ENCODE measurements at regions not wholly inside any gene's neighbourhood (a gene's known extent, or its start where the extent isn't known, plus 50 kb on each side); places are given as distances from the start of the nearest gene placed in this dataset.

DNA sequence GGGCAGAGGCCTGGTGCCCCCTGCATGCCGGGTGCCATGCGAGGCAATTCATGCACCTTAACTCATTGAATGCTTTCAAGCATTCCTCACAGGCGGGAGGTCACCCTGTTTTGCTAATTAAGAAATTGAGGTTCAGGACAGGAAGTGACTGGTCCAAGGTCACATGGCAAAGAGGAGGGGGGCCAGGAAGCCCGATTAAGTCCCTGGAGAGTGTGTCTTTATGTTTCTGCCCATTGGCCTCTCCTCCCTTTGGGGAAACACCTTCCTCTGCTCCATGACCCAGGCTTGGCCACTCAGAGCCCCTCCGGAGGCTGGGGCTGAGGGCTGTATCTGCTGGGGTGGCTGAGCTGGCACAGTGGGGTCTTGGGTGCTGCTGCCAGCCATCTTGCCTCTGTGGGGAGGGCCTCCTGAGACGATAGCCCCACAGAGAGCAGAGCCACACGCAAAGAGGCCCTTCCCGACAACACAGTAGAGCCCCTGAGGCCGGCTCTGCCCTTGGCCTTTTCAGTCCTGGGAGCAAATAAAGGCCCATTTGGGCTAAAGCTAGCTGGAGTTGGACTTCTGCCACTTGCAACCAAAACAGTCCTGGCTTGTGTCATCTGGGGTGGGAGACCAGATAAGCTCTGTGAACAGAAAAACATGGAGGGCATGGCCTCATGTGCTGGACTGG lies 90.8 kb upstream of the NEURL1B start:
- TF ChIP-seq, protein P1, sequence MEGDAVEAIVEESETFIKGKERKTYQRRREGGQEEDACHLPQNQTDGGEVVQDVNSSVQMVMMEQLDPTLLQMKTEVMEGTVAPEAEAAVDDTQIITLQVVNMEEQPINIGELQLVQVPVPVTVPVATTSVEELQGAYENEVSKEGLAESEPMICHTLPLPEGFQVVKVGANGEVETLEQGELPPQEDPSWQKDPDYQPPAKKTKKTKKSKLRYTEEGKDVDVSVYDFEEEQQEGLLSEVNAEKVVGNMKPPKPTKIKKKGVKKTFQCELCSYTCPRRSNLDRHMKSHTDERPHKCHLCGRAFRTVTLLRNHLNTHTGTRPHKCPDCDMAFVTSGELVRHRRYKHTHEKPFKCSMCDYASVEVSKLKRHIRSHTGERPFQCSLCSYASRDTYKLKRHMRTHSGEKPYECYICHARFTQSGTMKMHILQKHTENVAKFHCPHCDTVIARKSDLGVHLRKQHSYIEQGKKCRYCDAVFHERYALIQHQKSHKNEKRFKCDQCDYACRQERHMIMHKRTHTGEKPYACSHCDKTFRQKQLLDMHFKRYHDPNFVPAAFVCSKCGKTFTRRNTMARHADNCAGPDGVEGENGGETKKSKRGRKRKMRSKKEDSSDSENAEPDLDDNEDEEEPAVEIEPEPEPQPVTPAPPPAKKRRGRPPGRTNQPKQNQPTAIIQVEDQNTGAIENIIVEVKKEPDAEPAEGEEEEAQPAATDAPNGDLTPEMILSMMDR (IDR thresholded peaks at IDR 0.05) = no peak
- no peak for TF ChIP-seq POLR2A (IDR thresholded peaks at IDR 0.05)
- no peak for TF ChIP-seq EP300 (IDR thresholded peaks at IDR 0.05)
